GM19455 (cell line): ENCODE measurements at regions not wholly inside any gene's neighbourhood (a gene's known extent, or its start where the extent isn't known, plus 50 kb on each side); places are given as distances from the start of the nearest gene placed in this dataset.

Experiments
- ATAC-seq: cut with Tn5 transposase; IDR thresholded peaks from one replicate; pipeline ENCODE4 v1.9.1; 2021; ENCODE audit not compliant: unreplicated experiment

- ATAC-seq, result peak; percentile 57
Measured at GRCh38 chr1:221449801-221450470, 292.0 kb downstream of the DUSP10 start.

- no peak for ATAC-seq
Measured at GRCh38 chr1:221451741-221452140, 290.1 kb downstream of the DUSP10 start.

GRCh38 chr1:221454096-221454495 lies 287.8 kb downstream of the DUSP10 start:
- ATAC-seq, result no peak

GRCh38 chr1:221456918-221457317 lies 285.0 kb downstream of the DUSP10 start:
- no peak for ATAC-seq

- no peak for ATAC-seq
Measured at GRCh38 chr1:221457685-221458446, 284.0 kb downstream of the DUSP10 start.

- ATAC-seq, result no peak
Measured at GRCh38 chr1:221458447-221459156, 283.3 kb downstream of the DUSP10 start.

GRCh38 chr1:221459558-221459957 lies 282.3 kb downstream of the DUSP10 start:
- no peak for ATAC-seq

- ATAC-seq, result no peak
Measured at GRCh38 chr1:221462345-221462744, 279.5 kb downstream of the DUSP10 start.

GRCh38 chr1:221468546-221468945 lies 273.3 kb downstream of the DUSP10 start:
- no peak for ATAC-seq

GRCh38 chr1:221469476-221469875 lies 272.4 kb downstream of the DUSP10 start:
- ATAC-seq, result no peak

- no peak for ATAC-seq
Measured at GRCh38 chr1:221470000-221470698, 271.7 kb downstream of the DUSP10 start.

- ATAC-seq, result no peak
Measured at GRCh38 chr1:221473411-221473810, 268.5 kb downstream of the DUSP10 start.

- no peak for ATAC-seq
Measured at GRCh38 chr1:221477252-221477651, 264.6 kb downstream of the DUSP10 start.

GRCh38 chr1:221478050-221478949 lies 263.6 kb downstream of the DUSP10 start:
- ATAC-seq, result peak; percentile 87

- ATAC-seq, result no peak
Measured at GRCh38 chr1:221487781-221488524, 253.9 kb downstream of the DUSP10 start.

GRCh38 chr1:221488550-221488949 lies 253.3 kb downstream of the DUSP10 start:
- ATAC-seq, result no peak

- no peak for ATAC-seq
Measured at GRCh38 chr1:221494670-221495069, 247.2 kb downstream of the DUSP10 start.

- no peak for ATAC-seq
Measured at GRCh38 chr1:221497046-221497445, 244.8 kb downstream of the DUSP10 start.

- ATAC-seq, result no peak
Measured at GRCh38 chr1:221503268-221503667, 238.6 kb downstream of the DUSP10 start.
